K562 (cell line): ENCODE measurements at regions not wholly inside any gene's neighbourhood (a gene's known extent, or its start where the extent isn't known, plus 50 kb on each side); places are given as distances from the start of the nearest gene placed in this dataset.

Experiments used
- PHF8 ChIP-seq: fragments of 200-600 bp; sonication (generic); IDR thresholded peaks from 2 replicates; pipeline ENCODE4 v1.6.1; 2012; ENCODE audit warnings: mixed run types, mild to moderate bottlenecking, inconsistent platforms, low read length, moderate library complexity, borderline replicate concordance
- TEAD4 ChIP-seq, 2 experiments: sonication (generic) in 1 of 2; formaldehyde crosslinking in 1 of 2; IDR thresholded peaks; 2 replicates each; pipeline versions ENCODE4 v1.6.1 to v1.8.0; 2012 to 2022; ENCODE audit warnings: borderline replicate concordance in 1 of 2, inconsistent platforms in 1 of 2, low read length in 1 of 2, mild to moderate bottlenecking in 1 of 2, missing genetic modification reagents in 1 of 2

- TF ChIP-seq PHF8 (no peak), TEAD4 (IDR thresholded peaks at IDR 0.05; ENCODE audit: low read length) (no peak), TEAD4 (CRISPR knock-in tag; IDR thresholded peaks at IDR 0.05; ENCODE audit: borderline replicate concordance) (no peak)
These were observed 57.3 kb upstream of the SLC35B3 start for GRCh38 chr6:8492536-8493133.
